ENCODE measurements at regions not wholly inside any gene's neighbourhood (a gene's known extent, or its start where the extent isn't known, plus 50 kb on each side); places are given as distances from the start of the nearest gene placed in this dataset.

DNA sequence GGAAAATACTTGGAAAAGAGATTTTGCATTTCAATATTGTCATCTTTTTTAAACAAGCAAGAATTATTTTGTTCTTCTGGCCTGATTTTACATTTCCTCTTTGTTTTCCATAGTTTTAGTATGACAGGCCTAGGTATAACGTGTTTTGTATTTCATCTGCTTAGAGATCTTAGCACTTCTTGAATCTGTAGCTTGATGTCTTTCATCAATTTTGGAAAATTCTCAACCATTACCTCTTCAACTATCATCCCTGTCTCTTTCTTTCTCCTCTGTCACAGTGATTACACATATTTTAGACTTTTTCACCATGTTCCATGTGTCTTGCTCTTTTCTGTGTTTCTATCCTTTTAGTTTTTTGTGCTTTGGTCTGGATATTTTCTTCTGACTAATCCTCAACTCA lies 67.2 kb upstream of the PHACTR1 start:
- no peak overlapping the region for H3K27ac ChIP-seq
- TF ChIP-seq, protein P1, sequence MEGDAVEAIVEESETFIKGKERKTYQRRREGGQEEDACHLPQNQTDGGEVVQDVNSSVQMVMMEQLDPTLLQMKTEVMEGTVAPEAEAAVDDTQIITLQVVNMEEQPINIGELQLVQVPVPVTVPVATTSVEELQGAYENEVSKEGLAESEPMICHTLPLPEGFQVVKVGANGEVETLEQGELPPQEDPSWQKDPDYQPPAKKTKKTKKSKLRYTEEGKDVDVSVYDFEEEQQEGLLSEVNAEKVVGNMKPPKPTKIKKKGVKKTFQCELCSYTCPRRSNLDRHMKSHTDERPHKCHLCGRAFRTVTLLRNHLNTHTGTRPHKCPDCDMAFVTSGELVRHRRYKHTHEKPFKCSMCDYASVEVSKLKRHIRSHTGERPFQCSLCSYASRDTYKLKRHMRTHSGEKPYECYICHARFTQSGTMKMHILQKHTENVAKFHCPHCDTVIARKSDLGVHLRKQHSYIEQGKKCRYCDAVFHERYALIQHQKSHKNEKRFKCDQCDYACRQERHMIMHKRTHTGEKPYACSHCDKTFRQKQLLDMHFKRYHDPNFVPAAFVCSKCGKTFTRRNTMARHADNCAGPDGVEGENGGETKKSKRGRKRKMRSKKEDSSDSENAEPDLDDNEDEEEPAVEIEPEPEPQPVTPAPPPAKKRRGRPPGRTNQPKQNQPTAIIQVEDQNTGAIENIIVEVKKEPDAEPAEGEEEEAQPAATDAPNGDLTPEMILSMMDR (conservative IDR thresholded peaks at IDR 0.05) = no peak

DNA sequence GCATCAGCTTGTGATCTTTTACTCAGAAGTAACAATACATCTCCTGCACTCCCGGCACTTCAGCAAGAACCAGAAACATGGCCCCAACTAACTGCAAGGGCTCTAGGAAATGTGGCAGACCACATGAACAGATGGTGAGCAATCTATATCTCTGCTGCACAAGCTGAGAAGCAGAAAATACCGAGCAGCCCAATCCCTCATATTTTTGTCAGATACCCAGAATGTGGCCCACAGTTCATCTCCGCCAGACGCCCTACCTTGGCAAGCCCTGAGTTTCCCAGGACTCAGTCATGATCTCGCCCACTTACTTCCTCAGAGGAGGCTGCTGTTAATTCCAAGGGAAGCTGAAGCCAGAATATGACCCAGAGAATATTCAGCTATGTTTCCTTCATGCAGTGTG lies 63.1 kb upstream of the PHACTR1 start:
- H3K27ac ChIP-seq = no peak overlapping the region
- TF ChIP-seq ZFX (IDR thresholded peaks at IDR 0.05) = no peak
- TF ChIP-seq, protein P1 (conservative IDR thresholded peaks at IDR 0.05) = no peak

GRCh38 chr6:12654107-12654506 lies 62.5 kb upstream of the PHACTR1 start:
- no peak for TF ChIP-seq ZFX (IDR thresholded peaks at IDR 0.05)
- TF ChIP-seq, protein P1 (conservative IDR thresholded peaks at IDR 0.05) = no peak
- no peak overlapping the region for H3K27ac ChIP-seq

- no peak overlapping the region for H3K27ac ChIP-seq
- TF ChIP-seq, protein P1 (conservative IDR thresholded peaks at IDR 0.05) = no peak
- no peak for TF ChIP-seq ZFX (IDR thresholded peaks at IDR 0.05)
Observed at GRCh38 chr6:12654514-12654913, 62.1 kb upstream of the PHACTR1 start.

- no peak overlapping the region for H3K27ac ChIP-seq
- TF ChIP-seq, protein P1 (conservative IDR thresholded peaks at IDR 0.05) = no peak
- no peak for TF ChIP-seq ZFX (IDR thresholded peaks at IDR 0.05)
Observed at GRCh38 chr6:12656906-12657305, 59.7 kb upstream of the PHACTR1 start.

DNA sequence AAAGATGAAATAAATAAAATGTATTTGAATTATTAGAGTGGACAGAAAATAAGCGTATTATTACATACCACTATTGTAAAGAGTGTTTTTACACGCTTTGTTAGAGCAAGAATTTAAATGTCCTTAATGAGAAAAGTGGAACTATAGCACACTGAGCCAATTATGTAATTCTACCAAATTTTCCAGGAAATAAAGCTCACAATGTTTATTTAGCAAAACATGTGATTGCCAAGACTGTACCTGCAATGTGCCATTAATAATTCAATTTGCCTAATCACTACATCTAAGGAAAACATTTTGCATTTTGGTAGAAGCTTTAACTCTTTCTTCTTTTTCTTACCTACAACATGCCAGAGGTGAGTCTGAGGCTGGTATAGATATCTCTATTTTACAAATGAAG lies 58.7 kb upstream of the PHACTR1 start:
- no peak overlapping the region for H3K27ac ChIP-seq
- TF ChIP-seq, protein P1 (conservative IDR thresholded peaks at IDR 0.05) = no peak
- no peak for TF ChIP-seq ZFX (IDR thresholded peaks at IDR 0.05)

DNA sequence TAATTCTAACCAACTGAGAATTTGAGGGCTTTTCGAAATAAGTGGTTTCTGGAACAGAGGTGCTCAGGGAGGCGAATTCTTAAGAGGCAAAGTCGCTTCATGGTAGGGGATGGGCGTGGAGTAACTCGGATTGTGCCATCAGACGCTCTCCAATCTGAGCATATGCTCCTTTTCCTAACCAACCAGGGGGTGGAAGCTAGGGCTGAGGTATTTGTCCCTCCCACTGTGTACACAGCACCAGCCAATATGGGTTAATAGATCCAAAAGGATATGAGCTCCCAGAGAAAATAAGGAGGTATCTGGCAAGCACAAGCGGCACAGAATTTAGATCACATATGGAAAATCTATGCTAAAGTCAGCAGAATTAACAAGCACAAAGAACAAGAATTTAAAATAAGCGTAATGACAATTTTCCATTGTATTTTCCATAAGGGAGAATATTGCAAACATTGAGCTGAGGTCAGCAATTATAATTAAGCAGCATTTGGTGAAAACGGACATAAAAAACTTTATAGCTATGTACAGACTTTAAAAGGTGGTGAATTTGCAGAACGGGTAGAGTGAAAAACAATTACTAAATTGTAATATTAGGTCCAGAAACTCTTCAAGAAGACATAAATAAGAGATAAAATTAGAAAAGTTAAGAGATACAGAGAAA lies 55.0 kb upstream of the PHACTR1 start:
- H3K27ac ChIP-seq = no peak overlapping the region
- TF ChIP-seq ZFX (IDR thresholded peaks at IDR 0.05) = no peak
- TF ChIP-seq, protein P1 (conservative IDR thresholded peaks at IDR 0.05) = no peak

All from C4-2B (cell line).